ENCODE measurements at regions not wholly inside any gene's neighbourhood (a gene's known extent, or its start where the extent isn't known, plus 50 kb on each side); places are given as distances from the start of the nearest gene placed in this dataset.
A peak's percentile ranks its signal among the peaks of the same experiment; 100 is the strongest.

- no peaks in the 10 kb centered on the region for H3K36me3 ChIP-seq (ENCODE audit: control insufficient read depth in 4 of 4, insufficient read depth in 4 of 4, low read length in 4 of 4)
- DNase-seq = peak; percentile 27 to 61 (median 60)
- H3K9ac ChIP-seq (ENCODE audit: insufficient read depth in 1 of 2, low read length in 2 of 2) = no peak overlapping the region
- H3K9me3 ChIP-seq (ENCODE audit: control insufficient read depth in 4 of 4, insufficient read depth in 3 of 4, low read length in 3 of 4) = peaks cover 0 to 3% (median 0%) of the 10 kb centered on the region in 4 donors
- peaks cover 0 to 2% (median 0%) of the 10 kb centered on the region in 5 donors for H3K4me1 ChIP-seq (ENCODE audit: control insufficient read depth in 5 of 5, insufficient read depth in 5 of 5, low read length in 5 of 5)
- TF ChIP-seq CTCF (IDR thresholded peaks at IDR 0.05; ENCODE audit: control extremely low read depth, extremely low read depth) = no peak
- no peak overlapping the region for H3K4me3 ChIP-seq
- no peak for ATAC-seq (ENCODE audit: insufficient read depth, low FRiP score)
- peaks cover 0 to 3% (median 3%) of the 10 kb centered on the region in 3 donors for H3K27me3 ChIP-seq (ENCODE audit: control insufficient read depth in 3 of 3, insufficient read depth in 3 of 3, low read length in 2 of 3)
- H3K27ac ChIP-seq (ENCODE audit: low read depth in 1 of 2, low read length in 1 of 2) = no peak overlapping the region
- 3 to 37% methylated on average over 8 of the region's 8 CpGs for WGBS, 2 donors
These were observed 356.4 kb downstream of the KLHL4 start for GRCh38 chrX:87874043-87874442.

- 88 to 93% methylated on average over 10 of the region's 10 CpGs for WGBS, 2 donors
- H3K9me3 ChIP-seq (ENCODE audit: control insufficient read depth in 4 of 4, insufficient read depth in 3 of 4, low read length in 3 of 4) = peaks cover 0 to 3% (median 0%) of the 10 kb centered on the region in 4 donors
- no peak overlapping the region for H3K9ac ChIP-seq (ENCODE audit: insufficient read depth in 1 of 2, low read length in 2 of 2)
- no peak overlapping the region for H3K4me3 ChIP-seq
- peaks cover 0 to 2% (median 0%) of the 10 kb centered on the region in 5 donors for H3K4me1 ChIP-seq (ENCODE audit: control insufficient read depth in 5 of 5, insufficient read depth in 5 of 5, low read length in 5 of 5)
- ATAC-seq (ENCODE audit: insufficient read depth, low FRiP score) = no peak
- no peak for DNase-seq
- no peak overlapping the region for H3K27ac ChIP-seq (ENCODE audit: low read depth in 1 of 2, low read length in 1 of 2)
- H3K36me3 ChIP-seq (ENCODE audit: control insufficient read depth in 4 of 4, insufficient read depth in 4 of 4, low read length in 4 of 4) = no peaks in the 10 kb centered on the region
- no peak for TF ChIP-seq CTCF (IDR thresholded peaks at IDR 0.05; ENCODE audit: control extremely low read depth, extremely low read depth)
- no peaks in the 10 kb centered on the region for H3K27me3 ChIP-seq (ENCODE audit: control insufficient read depth in 3 of 3, insufficient read depth in 3 of 3, low read length in 2 of 3)
These were observed 361.3 kb downstream of the KLHL4 start for GRCh38 chrX:87878926-87879325.

- Histone ChIP-seq H3K27me3 (ENCODE audit: control insufficient read depth in 3 of 3, insufficient read depth in 3 of 3, low read length in 2 of 3) (no peaks in the 10 kb centered on the region), H3K36me3 (ENCODE audit: control insufficient read depth in 4 of 4, insufficient read depth in 4 of 4, low read length in 4 of 4) (no peaks in the 10 kb centered on the region), H3K4me3 (no peak overlapping the region), H3K9me3 (ENCODE audit: control insufficient read depth in 4 of 4, insufficient read depth in 3 of 4, low read length in 3 of 4) (no peaks in the 10 kb centered on the region), H3K4me1 (ENCODE audit: control insufficient read depth in 5 of 5, insufficient read depth in 5 of 5, low read length in 5 of 5) (no peaks in the 10 kb centered on the region), H3K9ac (ENCODE audit: insufficient read depth in 1 of 2, low read length in 2 of 2) (no peak overlapping the region), H3K27ac (ENCODE audit: low read depth in 1 of 2, low read length in 1 of 2) (no peak overlapping the region)
- no peak for TF ChIP-seq CTCF (IDR thresholded peaks at IDR 0.05; ENCODE audit: control extremely low read depth, extremely low read depth)
- no peak for ATAC-seq (ENCODE audit: insufficient read depth, low FRiP score)
- DNase-seq = no peak
These were observed 372.8 kb downstream of the KLHL4 start for GRCh38 chrX:87890437-87890836.

- no peak for ATAC-seq (ENCODE audit: insufficient read depth, low FRiP score)
- Histone ChIP-seq H3K4me1 (ENCODE audit: control insufficient read depth in 5 of 5, insufficient read depth in 5 of 5, low read length in 5 of 5) (no peaks in the 10 kb centered on the region), H3K9me3 (ENCODE audit: control insufficient read depth in 4 of 4, insufficient read depth in 3 of 4, low read length in 3 of 4) (no peaks in the 10 kb centered on the region), H3K27me3 (ENCODE audit: control insufficient read depth in 3 of 3, insufficient read depth in 3 of 3, low read length in 2 of 3) (no peaks in the 10 kb centered on the region), H3K9ac (ENCODE audit: insufficient read depth in 1 of 2, low read length in 2 of 2) (no peak overlapping the region), H3K4me3 (no peak overlapping the region), H3K36me3 (ENCODE audit: control insufficient read depth in 4 of 4, insufficient read depth in 4 of 4, low read length in 4 of 4) (no peaks in the 10 kb centered on the region), H3K27ac (ENCODE audit: low read depth in 1 of 2, low read length in 1 of 2) (no peak overlapping the region)
- DNase-seq = no peak
- TF ChIP-seq CTCF (IDR thresholded peaks at IDR 0.05; ENCODE audit: control extremely low read depth, extremely low read depth) = no peak
- WGBS, 2 donors = 72 to 73% methylated on average over 2 of the region's 2 CpGs
These were observed 377.8 kb downstream of the KLHL4 start for GRCh38 chrX:87895421-87895820.

Measured in lung (tissue), 11 donors.